Neural cell (in vitro differentiated cells): ENCODE measurements at regions not wholly inside any gene's neighbourhood (a gene's known extent, or its start where the extent isn't known, plus 50 kb on each side); places are given as distances from the start of the nearest gene placed in this dataset.

Source experiments
- H2AFZ ChIP-seq: fragments of 200-600, 300-800 bp; sonication (generic), shearing (Covaris generic); 2 replicates; pipeline ENCODE4 v1.6.0; 2014; ENCODE audit warnings: low read depth, mild to moderate bottlenecking, antibody characterized with exemption, low read length, moderate library complexity
- H3F3A ChIP-seq: fragments of 200-600 bp; shearing (Covaris generic); 2 replicates; pipeline ENCODE4 v1.6.1; 2016; ENCODE audit warnings: mild to moderate bottlenecking, moderate library complexity, mixed read lengths, antibody characterized with exemption, low read length; ENCODE audit not compliant: insufficient read depth, poor library complexity, severe bottlenecking
- H3K27ac ChIP-seq: fragments of 200-600, 300-800 bp; sonication (generic), shearing (Covaris generic); 2 replicates; pipeline ENCODE4 v1.5.1; 2014; ENCODE audit warnings: mild to moderate bottlenecking, low read length, moderate library complexity
- H3K27me3 ChIP-seq: fragments of 300-800, 200-600 bp; sonication (generic), shearing (Covaris generic); 2 replicates; pipeline ENCODE4 v1.6.0; 2014; ENCODE audit warnings: mild to moderate bottlenecking, low read depth, low read length, moderate library complexity; ENCODE audit not compliant: insufficient read depth
- H3K36me3 ChIP-seq: fragments of 300-800, 200-600 bp; sonication (generic), shearing (Covaris generic); 2 replicates; pipeline ENCODE4 v1.5.1; 2014; ENCODE audit warnings: mild to moderate bottlenecking, antibody characterized with exemption, low read length, moderate library complexity; ENCODE audit not compliant: insufficient read depth
- H3K4me2 ChIP-seq: fragments of 300-800, 200-600 bp; sonication (generic), shearing (Covaris generic); 2 replicates; pipeline ENCODE4 v1.6.0; 2014; ENCODE audit warnings: mild to moderate bottlenecking, low read length
- H3K4me3 ChIP-seq: fragments of 300-800, 200-600 bp; sonication (generic), shearing (Covaris generic); 2 replicates; pipeline ENCODE4 v1.5.1; 2014; ENCODE audit warnings: mild to moderate bottlenecking, low read length, moderate library complexity
- H3K79me2 ChIP-seq: fragments of 200-600 bp; shearing (Covaris generic); replicated peaks from 2 replicates; pipeline ENCODE4 v1.6.0; 2014; ENCODE audit warnings: mild to moderate bottlenecking, low read length, moderate library complexity; ENCODE audit not compliant: insufficient read depth
- H3K9ac ChIP-seq: fragments of 300-800, 200-600 bp; sonication (generic), shearing (Covaris generic); 2 replicates; pipeline ENCODE4 v1.6.1; 2016; ENCODE audit warnings: mild to moderate bottlenecking, low read length, mixed read lengths
- H3K9me2 ChIP-seq: fragments of 200-600 bp; shearing (Covaris generic); 2 replicates; pipeline ENCODE4 v1.6.1; 2016; ENCODE audit warnings: mild to moderate bottlenecking, low read length, mixed read lengths; ENCODE audit not compliant: insufficient read depth
- H3K9me3 ChIP-seq: fragments of 200-600, 300-800 bp; sonication (generic), shearing (Covaris generic); 2 replicates; pipeline ENCODE4 v1.6.1; 2016; ENCODE audit warnings: mild to moderate bottlenecking, mixed run types, low read length, moderate library complexity, mixed read lengths
- H4K20me1 ChIP-seq: fragments of 200-600 bp; shearing (Covaris generic); 2 replicates; pipeline ENCODE4 v1.6.1; 2016; ENCODE audit warnings: mild to moderate bottlenecking, mixed run types; ENCODE audit not compliant: insufficient read depth
- CTCF ChIP-seq: fragments of 450-650 bp; IDR thresholded peaks from 2 replicates; pipeline ENCODE4 v1.5.1; 2014; ENCODE audit warnings: antibody characterized with exemption, mild to moderate bottlenecking, moderate library complexity; ENCODE audit not compliant: poor library complexity, severe bottlenecking
- EP300 ChIP-seq: fragments of 450-650 bp; conservative IDR thresholded peaks from 2 replicates; pipeline ENCODE4 v1.6.1; 2014; ENCODE audit warnings: antibody characterized with exemption, mild to moderate bottlenecking, moderate library complexity; ENCODE audit not compliant: poor library complexity, severe bottlenecking
- EZH2 ChIP-seq: fragments of 200-600, 300-800 bp; shearing (Covaris generic), sonication (generic); IDR thresholded peaks from 2 replicates; pipeline ENCODE4 v1.6.1; 2014; ENCODE audit warnings: antibody characterized with exemption, low read length, borderline replicate concordance, mild to moderate bottlenecking; ENCODE audit not compliant: insufficient read depth, poor library complexity, severe bottlenecking
- MXI1 ChIP-seq: fragments of 450-650 bp; conservative IDR thresholded peaks from 2 replicates; pipeline ENCODE4 v1.6.1; 2014; ENCODE audit warnings: antibody characterized with exemption, mild to moderate bottlenecking; ENCODE audit not compliant: poor library complexity, severe bottlenecking
- POLR2AphosphoS5 ChIP-seq: IDR thresholded peaks from 2 replicates; pipeline ENCODE4 v1.6.1; 2012
- RAD21 ChIP-seq: fragments of 450-650 bp; conservative IDR thresholded peaks from 2 replicates; pipeline ENCODE4 v1.6.1; 2014; ENCODE audit warnings: antibody characterized with exemption, mild to moderate bottlenecking, moderate library complexity
- REST ChIP-seq: IDR thresholded peaks from 2 replicates; pipeline ENCODE4 v1.6.1; 2012; ENCODE audit warnings: borderline replicate concordance
- SMC3 ChIP-seq: fragments of 450-650 bp; conservative IDR thresholded peaks from 2 replicates; pipeline ENCODE4 v1.6.1; 2014; ENCODE audit warnings: antibody characterized with exemption, mild to moderate bottlenecking, moderate library complexity; ENCODE audit not compliant: poor library complexity
- TAF1 ChIP-seq: IDR thresholded peaks from 2 replicates; pipeline ENCODE4 v1.6.1; 2012; ENCODE audit warnings: low read depth

GRCh38 chr5:175357995-175358394 lies 86.0 kb downstream of the DRD1 start:
- H3K27me3 ChIP-seq = no peaks in the 10 kb centered on the region
- no peaks in the 10 kb centered on the region for H4K20me1 ChIP-seq
- H3K27ac ChIP-seq = no peak overlapping the region
- H3K4me3 ChIP-seq = no peak overlapping the region
- no peaks in the 10 kb centered on the region for H3F3A ChIP-seq
- TF ChIP-seq SMC3 (no peak), RAD21 (no peak), MXI1 (no peak)
- no peaks in the 10 kb centered on the region for H3K36me3 ChIP-seq
- no peaks in the 10 kb centered on the region for H3K79me2 ChIP-seq
- no peak overlapping the region for H3K9ac ChIP-seq
- no peaks in the 10 kb centered on the region for H3K9me3 ChIP-seq
- H3K4me2 ChIP-seq = no peak overlapping the region
- H3K9me2 ChIP-seq = no peaks in the 10 kb centered on the region
- H2AFZ ChIP-seq = no peak overlapping the region

- no peaks in the 10 kb centered on the region for H3K9me3 ChIP-seq
- no peak overlapping the region for H3K4me2 ChIP-seq
- H3K9me2 ChIP-seq = no peaks in the 10 kb centered on the region
- H3K9ac ChIP-seq = no peak overlapping the region
- no peaks in the 10 kb centered on the region for H3K79me2 ChIP-seq
- no peaks in the 10 kb centered on the region for H3K27me3 ChIP-seq
- H3K4me3 ChIP-seq = no peak overlapping the region
- no peaks in the 10 kb centered on the region for H4K20me1 ChIP-seq
- H2AFZ ChIP-seq = no peak overlapping the region
- no peaks in the 10 kb centered on the region for H3K36me3 ChIP-seq
- H3F3A ChIP-seq = no peaks in the 10 kb centered on the region
- no peak overlapping the region for H3K27ac ChIP-seq
- TF ChIP-seq MXI1 = no peak
- no peak for TF ChIP-seq SMC3
- TF ChIP-seq EP300 = no peak
- TF ChIP-seq TAF1 = no peak
- no peak for TF ChIP-seq REST
- no peak for TF ChIP-seq RAD21
- TF ChIP-seq POLR2AphosphoS5 = no peak
- TF ChIP-seq CTCF = no peak
- no peak for TF ChIP-seq EZH2
Measured at GRCh38 chr5:175356428-175356827, 87.6 kb downstream of the DRD1 start.

- no peak overlapping the region for H2AFZ ChIP-seq
- no peaks in the 10 kb centered on the region for H3K27me3 ChIP-seq
- no peaks in the 10 kb centered on the region for H4K20me1 ChIP-seq
- H3K4me2 ChIP-seq = no peak overlapping the region
- H3K9me2 ChIP-seq = no peaks in the 10 kb centered on the region
- TF ChIP-seq SMC3 (no peak), POLR2AphosphoS5 (no peak), EZH2 (no peak), EP300 (no peak), RAD21 (no peak), REST (no peak), TAF1 (no peak), CTCF (no peak), MXI1 (no peak)
- no peaks in the 10 kb centered on the region for H3K36me3 ChIP-seq
- no peak overlapping the region for H3K4me3 ChIP-seq
- no peaks in the 10 kb centered on the region for H3K9me3 ChIP-seq
- H3K79me2 ChIP-seq = no peaks in the 10 kb centered on the region
- H3F3A ChIP-seq = no peaks in the 10 kb centered on the region
- H3K9ac ChIP-seq = no peak overlapping the region
- no peak overlapping the region for H3K27ac ChIP-seq
Measured at GRCh38 chr5:175354964-175355363, 89.0 kb downstream of the DRD1 start.
